Activated naive CD4-positive, alpha-beta T cell treated with anti-CD3 and anti-CD28 coated beads, Interleukin-2, amount 10 ng/mL, durations not matched to agents 7 days and 5 days (primary cell): ENCODE measurements at regions not wholly inside any gene's neighbourhood (a gene's known extent, or its start where the extent isn't known, plus 50 kb on each side); places are given as distances from the start of the nearest gene placed in this dataset.

ENCODE experiments used
- CTCF ChIA-PET: fragments of 350-600 bp; sonication (Branson Sonifier 250); formaldehyde crosslinking; loops from one replicate; lab custom pipeline; 2021; ENCODE audit warnings: antibody characterized with exemption; lab: Charles Lee
- DNase-seq: peaks from one replicate; pipeline ENCODE4 v3.0.0-alpha.2; 2020
- H3K27ac Mint-ChIP-seq: one replicate; pipeline ENCODE4 v1.8.0; 2021; ENCODE audit warnings: mild to moderate bottlenecking, moderate library complexity, mixed read lengths
- H3K27me3 Mint-ChIP-seq: one replicate; pipeline ENCODE4 v1.8.0; 2021; ENCODE audit warnings: mild to moderate bottlenecking, mixed read lengths
- H3K36me3 Mint-ChIP-seq: one replicate; pipeline ENCODE4 v1.8.0; 2021; ENCODE audit warnings: mixed read lengths
- H3K4me1 Mint-ChIP-seq: one replicate; pipeline ENCODE4 v1.8.0; 2021; ENCODE audit warnings: mixed read lengths
- H3K4me3 Mint-ChIP-seq: one replicate; pipeline ENCODE4 v1.8.0; 2021; ENCODE audit warnings: mild to moderate bottlenecking, moderate library complexity, mixed read lengths
- H3K9me3 Mint-ChIP-seq: one replicate; pipeline ENCODE4 v1.8.0; 2021; ENCODE audit warnings: mixed read lengths

- Mint-ChIP-seq H3K9me3 (no peaks in the 10 kb centered on the region), H3K27me3 (peaks cover 13% of the 10 kb centered on the region), H3K36me3 (no peaks in the 10 kb centered on the region), H3K4me1 (no peaks in the 10 kb centered on the region), H3K4me3 (no peak overlapping the region), H3K27ac (no peak overlapping the region)
- CTCF ChIA-PET: no interaction called here
- no peak for DNase-seq
Observed at GRCh38 chr14:95818581-95818980, 58.1 kb upstream of the TUNAR start.

- H3K36me3 Mint-ChIP-seq: no peaks in the 10 kb centered on the region
- CTCF ChIA-PET: no interaction called here
- DNase-seq: no peak
- no peaks in the 10 kb centered on the region for H3K4me1 Mint-ChIP-seq
- peaks cover 13% of the 10 kb centered on the region for H3K27me3 Mint-ChIP-seq
- H3K27ac Mint-ChIP-seq: no peak overlapping the region
- H3K9me3 Mint-ChIP-seq: no peaks in the 10 kb centered on the region
- no peak overlapping the region for H3K4me3 Mint-ChIP-seq
Observed at GRCh38 chr14:95817271-95817670, 59.4 kb upstream of the TUNAR start.

- Mint-ChIP-seq H3K4me1 (no peaks in the 10 kb centered on the region), H3K27me3 (peaks cover 11% of the 10 kb centered on the region), H3K9me3 (no peaks in the 10 kb centered on the region), H3K27ac (no peak overlapping the region), H3K36me3 (no peaks in the 10 kb centered on the region), H3K4me3 (no peak overlapping the region)
- CTCF ChIA-PET: no interaction called here
- DNase-seq: no peak
Observed at GRCh38 chr14:95816539-95816938, 60.1 kb upstream of the TUNAR start.

GRCh38 chr14:95815226-95815690 lies 61.4 kb upstream of the TUNAR start:
- Mint-ChIP-seq H3K9me3 (no peaks in the 10 kb centered on the region), H3K4me1 (no peaks in the 10 kb centered on the region), H3K27ac (no peak overlapping the region), H3K36me3 (no peaks in the 10 kb centered on the region), H3K27me3 (peaks cover 9% of the 10 kb centered on the region), H3K4me3 (no peak overlapping the region)
- no peak for DNase-seq
- CTCF ChIA-PET: no interaction called here

- CTCF ChIA-PET: no interaction called here
- peaks cover 9% of the 10 kb centered on the region for H3K27me3 Mint-ChIP-seq
- H3K9me3 Mint-ChIP-seq: no peaks in the 10 kb centered on the region
- DNase-seq: no peak
- H3K36me3 Mint-ChIP-seq: no peaks in the 10 kb centered on the region
- no peak overlapping the region for H3K27ac Mint-ChIP-seq
- H3K4me1 Mint-ChIP-seq: no peaks in the 10 kb centered on the region
- no peak overlapping the region for H3K4me3 Mint-ChIP-seq
Observed at GRCh38 chr14:95814363-95815225, 62.0 kb upstream of the TUNAR start.

- Mint-ChIP-seq H3K4me1 (no peaks in the 10 kb centered on the region), H3K27me3 (peaks cover 15% of the 10 kb centered on the region), H3K36me3 (no peaks in the 10 kb centered on the region), H3K4me3 (no peak overlapping the region), H3K27ac (no peak overlapping the region), H3K9me3 (peaks cover 12% of the 10 kb centered on the region)
- DNase-seq: no peak
- CTCF ChIA-PET: no interaction called here
Observed at GRCh38 chr14:95811813-95812212, 64.8 kb upstream of the TUNAR start.

GRCh38 chr14:95808371-95808770 lies 68.3 kb upstream of the TUNAR start:
- CTCF ChIA-PET: no interaction called here
- Mint-ChIP-seq H3K27me3 (peaks cover 6% of the 10 kb centered on the region), H3K27ac (no peak overlapping the region), H3K36me3 (no peaks in the 10 kb centered on the region), H3K4me1 (no peaks in the 10 kb centered on the region), H3K9me3 (peaks cover 27% of the 10 kb centered on the region), H3K4me3 (no peak overlapping the region)
- DNase-seq: no peak

GRCh38 chr14:95796788-95797187 lies 79.8 kb upstream of the TUNAR start:
- H3K27ac Mint-ChIP-seq: no peak overlapping the region
- H3K36me3 Mint-ChIP-seq: no peaks in the 10 kb centered on the region
- H3K4me1 Mint-ChIP-seq: no peaks in the 10 kb centered on the region
- no peaks in the 10 kb centered on the region for H3K27me3 Mint-ChIP-seq
- no peak for DNase-seq
- CTCF ChIA-PET: no interaction called here
- H3K9me3 Mint-ChIP-seq: no peaks in the 10 kb centered on the region
- H3K4me3 Mint-ChIP-seq: no peak overlapping the region

- no peak for DNase-seq
- Mint-ChIP-seq H3K9me3 (no peaks in the 10 kb centered on the region), H3K36me3 (no peaks in the 10 kb centered on the region), H3K4me1 (no peaks in the 10 kb centered on the region), H3K27me3 (peaks cover 8% of the 10 kb centered on the region), H3K4me3 (no peak overlapping the region), H3K27ac (no peak overlapping the region)
- CTCF ChIA-PET: no interaction called here
Observed at GRCh38 chr14:95787941-95788340, 74.0 kb upstream of the TCL1A start.

GRCh38 chr14:95786566-95786965 lies 72.6 kb upstream of the TCL1A start:
- Mint-ChIP-seq H3K4me1 (no peaks in the 10 kb centered on the region), H3K36me3 (no peaks in the 10 kb centered on the region), H3K4me3 (no peak overlapping the region)

GRCh38 chr14:95784137-95784536 lies 70.2 kb upstream of the TCL1A start:
- peaks cover 8% of the 10 kb centered on the region for H3K27me3 Mint-ChIP-seq
- no peak overlapping the region for H3K4me3 Mint-ChIP-seq
- no peaks in the 10 kb centered on the region for H3K4me1 Mint-ChIP-seq
- no peak overlapping the region for H3K27ac Mint-ChIP-seq
- peak; percentile 29 for DNase-seq
- H3K36me3 Mint-ChIP-seq: no peaks in the 10 kb centered on the region
- CTCF ChIA-PET: interaction anchor here (1.4 kb wide), 1 partner anchor 10 kb away, joined by 3 read pairs; no protein-coding TSS in a partner anchor
- no peaks in the 10 kb centered on the region for H3K9me3 Mint-ChIP-seq

More at GRCh38 chr14:95786566-95786965, 72.6 kb upstream of the TCL1A start:
- H3K9me3 Mint-ChIP-seq: no peaks in the 10 kb centered on the region
- no peak for DNase-seq
- CTCF ChIA-PET: interaction anchor here (2.4 kb wide), 1 partner anchor 12 kb away, joined by 7 read pairs; no protein-coding TSS in a partner anchor
- H3K27me3 Mint-ChIP-seq: peaks cover 8% of the 10 kb centered on the region
- H3K27ac Mint-ChIP-seq: no peak overlapping the region

- DNase-seq: no peak
- Mint-ChIP-seq H3K27me3 (peaks cover 10% of the 10 kb centered on the region), H3K4me1 (no peaks in the 10 kb centered on the region), H3K27ac (no peak overlapping the region), H3K36me3 (no peaks in the 10 kb centered on the region), H3K4me3 (no peak overlapping the region), H3K9me3 (no peaks in the 10 kb centered on the region)
- CTCF ChIA-PET: interaction anchor here (1.1 kb wide), 1 partner anchor 215 kb away, joined by 3 read pairs; no protein-coding TSS in a partner anchor
Observed at GRCh38 chr14:95776798-95777534, 63.0 kb upstream of the TCL1A start.

- Mint-ChIP-seq H3K9me3 (no peaks in the 10 kb centered on the region), H3K4me3 (no peak overlapping the region), H3K36me3 (no peaks in the 10 kb centered on the region), H3K27me3 (peaks cover 10% of the 10 kb centered on the region), H3K27ac (no peak overlapping the region), H3K4me1 (no peaks in the 10 kb centered on the region)
- CTCF ChIA-PET: interaction anchor here (0.6 to 2.5 kb wide), 12 partner anchors 8 to 347 kb away, joined by 3 to 9 read pairs (median 4); no protein-coding TSS in a partner anchor
- DNase-seq: peak; percentile 68
Observed at GRCh38 chr14:95774265-95775160, 60.6 kb upstream of the TCL1A start.

- H3K4me1 Mint-ChIP-seq: no peaks in the 10 kb centered on the region
- CTCF ChIA-PET: no interaction called here
- H3K27me3 Mint-ChIP-seq: peaks cover 10% of the 10 kb centered on the region
- H3K27ac Mint-ChIP-seq: no peak overlapping the region
- H3K4me3 Mint-ChIP-seq: no peak overlapping the region
- DNase-seq: no peak
- no peaks in the 10 kb centered on the region for H3K9me3 Mint-ChIP-seq
- no peaks in the 10 kb centered on the region for H3K36me3 Mint-ChIP-seq
Observed at GRCh38 chr14:95770777-95771176, 56.9 kb upstream of the TCL1A start.
